ENCODE measurements at regions not wholly inside any gene's neighbourhood (a gene's known extent, or its start where the extent isn't known, plus 50 kb on each side); places are given as distances from the start of the nearest gene placed in this dataset.

- TF ChIP-seq, protein P1, sequence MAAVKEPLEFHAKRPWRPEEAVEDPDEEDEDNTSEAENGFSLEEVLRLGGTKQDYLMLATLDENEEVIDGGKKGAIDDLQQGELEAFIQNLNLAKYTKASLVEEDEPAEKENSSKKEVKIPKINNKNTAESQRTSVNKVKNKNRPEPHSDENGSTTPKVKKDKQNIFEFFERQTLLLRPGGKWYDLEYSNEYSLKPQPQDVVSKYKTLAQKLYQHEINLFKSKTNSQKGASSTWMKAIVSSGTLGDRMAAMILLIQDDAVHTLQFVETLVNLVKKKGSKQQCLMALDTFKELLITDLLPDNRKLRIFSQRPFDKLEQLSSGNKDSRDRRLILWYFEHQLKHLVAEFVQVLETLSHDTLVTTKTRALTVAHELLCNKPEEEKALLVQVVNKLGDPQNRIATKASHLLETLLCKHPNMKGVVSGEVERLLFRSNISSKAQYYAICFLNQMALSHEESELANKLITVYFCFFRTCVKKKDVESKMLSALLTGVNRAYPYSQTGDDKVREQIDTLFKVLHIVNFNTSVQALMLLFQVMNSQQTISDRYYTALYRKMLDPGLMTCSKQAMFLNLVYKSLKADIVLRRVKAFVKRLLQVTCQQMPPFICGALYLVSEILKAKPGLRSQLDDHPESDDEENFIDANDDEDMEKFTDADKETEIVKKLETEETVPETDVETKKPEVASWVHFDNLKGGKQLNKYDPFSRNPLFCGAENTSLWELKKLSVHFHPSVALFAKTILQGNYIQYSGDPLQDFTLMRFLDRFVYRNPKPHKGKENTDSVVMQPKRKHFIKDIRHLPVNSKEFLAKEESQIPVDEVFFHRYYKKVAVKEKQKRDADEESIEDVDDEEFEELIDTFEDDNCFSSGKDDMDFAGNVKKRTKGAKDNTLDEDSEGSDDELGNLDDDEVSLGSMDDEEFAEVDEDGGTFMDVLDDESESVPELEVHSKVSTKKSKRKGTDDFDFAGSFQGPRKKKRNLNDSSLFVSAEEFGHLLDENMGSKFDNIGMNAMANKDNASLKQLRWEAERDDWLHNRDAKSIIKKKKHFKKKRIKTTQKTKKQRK (IDR thresholded peaks at IDR 0.05; ENCODE audit: low read depth, low read length): no peak
- TF ChIP-seq ATF3 (IDR thresholded peaks at IDR 0.05; ENCODE audit: borderline replicate concordance, extremely low read depth, low read depth, low read length) (no peak), POLR2AphosphoS5 (IDR thresholded peaks at IDR 0.05; ENCODE audit: low read length) (no peak), EED (IDR thresholded peaks at IDR 0.05; ENCODE audit: low read depth) (no peak)
- TF ChIP-seq, protein P2, sequence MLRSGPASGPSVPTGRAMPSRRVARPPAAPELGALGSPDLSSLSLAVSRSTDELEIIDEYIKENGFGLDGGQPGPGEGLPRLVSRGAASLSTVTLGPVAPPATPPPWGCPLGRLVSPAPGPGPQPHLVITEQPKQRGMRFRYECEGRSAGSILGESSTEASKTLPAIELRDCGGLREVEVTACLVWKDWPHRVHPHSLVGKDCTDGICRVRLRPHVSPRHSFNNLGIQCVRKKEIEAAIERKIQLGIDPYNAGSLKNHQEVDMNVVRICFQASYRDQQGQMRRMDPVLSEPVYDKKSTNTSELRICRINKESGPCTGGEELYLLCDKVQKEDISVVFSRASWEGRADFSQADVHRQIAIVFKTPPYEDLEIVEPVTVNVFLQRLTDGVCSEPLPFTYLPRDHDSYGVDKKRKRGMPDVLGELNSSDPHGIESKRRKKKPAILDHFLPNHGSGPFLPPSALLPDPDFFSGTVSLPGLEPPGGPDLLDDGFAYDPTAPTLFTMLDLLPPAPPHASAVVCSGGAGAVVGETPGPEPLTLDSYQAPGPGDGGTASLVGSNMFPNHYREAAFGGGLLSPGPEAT (IDR thresholded peaks at IDR 0.05; ENCODE audit: low read depth): no peak
Observed at GRCh38 chr13:80508031-80508430, 167.1 kb upstream of the SPRY2 start (continued).

- Histone ChIP-seq H3K27me3 (replicated peaks in 1 of 2; ENCODE audit: control insufficient read depth in 2 of 2, insufficient read depth in 2 of 2, low read length in 1 of 2) (no peaks in the 10 kb centered on the region), H3K9me3 (replicated peaks; ENCODE audit: control insufficient read depth, insufficient read depth, low read length) (no peaks in the 10 kb centered on the region), H3K36me3 (ENCODE audit: control insufficient read depth in 2 of 2, insufficient read depth in 2 of 2, low read length in 1 of 2) (no peaks in the 10 kb centered on the region), H3K4me3 (no peak overlapping the region), H3K9ac (ENCODE audit: control insufficient read depth, insufficient read depth, low read length) (no peak overlapping the region), H3K4me2 (ENCODE audit: control insufficient read depth, insufficient read depth) (no peak overlapping the region), H3K79me2 (ENCODE audit: control insufficient read depth, insufficient read depth, low read length) (no peaks in the 10 kb centered on the region), H2AFZ (ENCODE audit: control insufficient read depth, low read depth, low read length) (no peak overlapping the region), H3K4me1 (ENCODE audit: control insufficient read depth, insufficient read depth, low read length) (no peaks in the 10 kb centered on the region), H4K20me1 (ENCODE audit: control insufficient read depth, insufficient read depth) (no peaks in the 10 kb centered on the region), H3K27ac (ENCODE audit: control insufficient read depth, insufficient read depth) (no peak overlapping the region)
- ATAC-seq (no peak), FAIRE-seq (no peak), DNase-seq (ENCODE audit: low read depth, low spot score) (no peak)
- intact Hi-C loops (cut with micrococcal nuclease; ENCODE audit: unreplicated experiment) (no loop called here), in situ Hi-C loops (cut with MboI) (no loop called here)
- CTCF ChIA-PET: no interaction called here
- no TSS peak for BruUV-seq (replicated peaks)
- SMC1A ChIA-PET (ENCODE audit: uncharacterized antibody, unreplicated experiment): no interaction called here
- RAD21 ChIA-PET (ENCODE audit: unreplicated experiment): no interaction called here
- 38% methylated on average over 4 of the region's 4 CpGs for WGBS (ENCODE audit: insufficient coverage, insufficient replicate concordance, low lambda C conversion rate, missing lambda C conversion rate)
- TF ChIP-seq HDAC6 (IDR thresholded peaks at IDR 0.05; ENCODE audit: unreplicated experiment) (no peak), ZBTB4 (CRISPR knock-in tag; IDR thresholded peaks at IDR 0.05) (no peak)
- POLR2A ChIA-PET: no interaction called here
Observed at GRCh38 chr13:80504453-80504852, 163.5 kb upstream of the SPRY2 start.

Data from GM12878 (cell line).